ENCODE measurements at regions not wholly inside any gene's neighbourhood (a gene's known extent, or its start where the extent isn't known, plus 50 kb on each side); places are given as distances from the start of the nearest gene placed in this dataset.

- Mint-ChIP-seq H3K36me3 (ENCODE audit: low read depth) (no peaks in the 10 kb centered on the region), H3K27ac (no peak overlapping the region), H3K27me3 (ENCODE audit: low read depth, poor library complexity) (peaks cover 11% of the 10 kb centered on the region), H3K4me3 (no peak overlapping the region), H3K4me1 (peaks cover 7% of the 10 kb centered on the region), H3K9me3 (peaks cover 20% of the 10 kb centered on the region)
- TF ChIP-seq CTCF (IDR thresholded peaks at IDR 0.05), result no peak
- DNase-seq, result no peak
These were observed 238.2 kb upstream of the IRS2 start for GRCh38 chr13:110024645-110024980.

GRCh38 chr13:110023729-110024644, 237.6 kb upstream of the IRS2 start:
- H3K9me3 Mint-ChIP-seq, result peaks cover 21% of the 10 kb centered on the region
- no peak overlapping the region for H3K27ac Mint-ChIP-seq
- H3K36me3 Mint-ChIP-seq (ENCODE audit: low read depth), result no peaks in the 10 kb centered on the region
- no peak overlapping the region for H3K4me3 Mint-ChIP-seq
- H3K27me3 Mint-ChIP-seq (ENCODE audit: low read depth, poor library complexity), result peaks cover 11% of the 10 kb centered on the region
- no peak for TF ChIP-seq CTCF (IDR thresholded peaks at IDR 0.05)
- H3K4me1 Mint-ChIP-seq, result peaks cover 7% of the 10 kb centered on the region
- no peak for DNase-seq

GRCh38 chr13:110018009-110018408, 231.6 kb upstream of the IRS2 start:
- no peaks in the 10 kb centered on the region for H3K36me3 Mint-ChIP-seq (ENCODE audit: low read depth)
- H3K27me3 Mint-ChIP-seq (ENCODE audit: low read depth, poor library complexity), result peaks cover 14% of the 10 kb centered on the region
- peaks cover 8% of the 10 kb centered on the region for H3K9me3 Mint-ChIP-seq
- no peaks in the 10 kb centered on the region for H3K4me1 Mint-ChIP-seq
- TF ChIP-seq CTCF (IDR thresholded peaks at IDR 0.05), result no peak
- no peak overlapping the region for H3K4me3 Mint-ChIP-seq
- H3K27ac Mint-ChIP-seq, result no peak overlapping the region
- no peak for DNase-seq

- no peak for TF ChIP-seq CTCF (IDR thresholded peaks at IDR 0.05)
- Mint-ChIP-seq H3K4me3 (no peak overlapping the region), H3K27me3 (ENCODE audit: low read depth, poor library complexity) (peaks cover 12% of the 10 kb centered on the region), H3K27ac (no peak overlapping the region), H3K4me1 (no peaks in the 10 kb centered on the region), H3K36me3 (ENCODE audit: low read depth) (no peaks in the 10 kb centered on the region), H3K9me3 (peaks cover 8% of the 10 kb centered on the region)
- DNase-seq, result no peak
These were observed 231.0 kb upstream of the IRS2 start for GRCh38 chr13:110017379-110017778.

- Mint-ChIP-seq H3K36me3 (ENCODE audit: low read depth) (no peaks in the 10 kb centered on the region), H3K4me3 (no peak overlapping the region), H3K27me3 (ENCODE audit: low read depth, poor library complexity) (peaks cover 3% of the 10 kb centered on the region), H3K27ac (no peak overlapping the region), H3K9me3 (peaks cover 7% of the 10 kb centered on the region), H3K4me1 (peaks cover 6% of the 10 kb centered on the region)
- no peak for TF ChIP-seq CTCF (IDR thresholded peaks at IDR 0.05)
- DNase-seq, result no peak
These were observed 228.9 kb upstream of the IRS2 start for GRCh38 chr13:110015253-110015652.

- Mint-ChIP-seq H3K9me3 (peaks cover 2% of the 10 kb centered on the region), H3K4me3 (no peak overlapping the region), H3K36me3 (ENCODE audit: low read depth) (no peaks in the 10 kb centered on the region), H3K4me1 (peaks cover 6% of the 10 kb centered on the region), H3K27me3 (ENCODE audit: low read depth, poor library complexity) (peaks cover 3% of the 10 kb centered on the region), H3K27ac (no peak overlapping the region)
- no peak for DNase-seq
- TF ChIP-seq CTCF (IDR thresholded peaks at IDR 0.05), result no peak
These were observed 228.3 kb upstream of the IRS2 start for GRCh38 chr13:110014719-110015118.

Data from nephron progenitor cell (in vitro differentiated cells).